Cardiac fibroblast (primary cell): ENCODE measurements at regions not wholly inside any gene's neighbourhood (a gene's known extent, or its start where the extent isn't known, plus 50 kb on each side); places are given as distances from the start of the nearest gene placed in this dataset.

Experiments
- DNase-seq, 2 donors: peaks; one replicate each; pipeline versions ENCODE4 v3.0.0 to v3.0.0-alpha.2; 2010; ENCODE audit warnings: low read depth in 2 of 2
- H3K4me3 ChIP-seq, 2 donors: replicated peaks in 1 of 2; 1 replicate in 1 of 2; 2 replicates in 1 of 2; pipeline ENCODE4 v1.5.1; 2011; ENCODE audit warnings: low read depth in 2 of 2, low read length in 2 of 2, mild to moderate bottlenecking in 2 of 2, moderate library complexity in 1 of 2
- TF ChIP-seq, protein P1 (sequence below): IDR thresholded peaks from one replicate; pipeline ENCODE4 v1.5.1; 2011; ENCODE audit warnings: low read depth, mild to moderate bottlenecking, low read length, inconsistent platforms

DNA sequence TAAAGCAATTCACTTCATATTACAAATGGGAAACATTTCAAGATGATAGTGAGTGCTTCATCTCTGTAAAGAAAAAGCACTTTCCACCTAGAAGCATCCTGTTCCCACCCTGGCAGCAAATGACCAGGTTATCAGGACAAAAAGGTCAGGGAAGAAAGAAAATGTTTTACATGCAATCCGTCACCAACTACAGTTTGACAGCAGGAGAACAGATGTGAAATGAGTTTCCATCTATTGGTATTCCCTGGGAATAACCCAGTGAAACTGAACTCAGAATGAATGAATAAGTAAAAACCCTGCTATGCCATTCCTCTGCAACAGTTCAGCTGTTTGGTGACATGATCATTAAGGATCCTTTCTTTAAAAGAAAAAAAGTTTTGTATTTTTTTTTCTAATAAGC lies 67.6 kb downstream of the HTR1A start:
- no peak for DNase-seq

DNA sequence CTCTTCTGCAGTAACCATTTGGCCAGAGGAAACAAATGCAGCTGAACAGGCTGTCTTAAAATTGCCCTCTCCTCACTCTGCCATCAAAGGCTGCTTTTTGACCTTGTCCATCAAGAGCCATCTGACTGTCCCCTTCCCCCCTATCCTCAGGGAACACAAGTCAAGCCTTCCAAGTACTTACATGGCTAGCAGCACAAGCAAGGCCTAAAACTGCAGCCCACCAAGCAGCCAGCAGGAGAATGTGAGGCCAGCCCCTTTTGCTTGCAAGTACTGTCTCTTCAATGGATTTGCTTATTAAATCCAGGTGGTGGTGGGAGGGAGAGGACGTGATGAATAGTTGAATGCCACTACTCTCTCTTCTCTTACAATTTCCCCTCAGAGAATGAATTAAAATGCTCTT lies 83.5 kb downstream of the HTR1A start:
- TF ChIP-seq, protein P1, sequence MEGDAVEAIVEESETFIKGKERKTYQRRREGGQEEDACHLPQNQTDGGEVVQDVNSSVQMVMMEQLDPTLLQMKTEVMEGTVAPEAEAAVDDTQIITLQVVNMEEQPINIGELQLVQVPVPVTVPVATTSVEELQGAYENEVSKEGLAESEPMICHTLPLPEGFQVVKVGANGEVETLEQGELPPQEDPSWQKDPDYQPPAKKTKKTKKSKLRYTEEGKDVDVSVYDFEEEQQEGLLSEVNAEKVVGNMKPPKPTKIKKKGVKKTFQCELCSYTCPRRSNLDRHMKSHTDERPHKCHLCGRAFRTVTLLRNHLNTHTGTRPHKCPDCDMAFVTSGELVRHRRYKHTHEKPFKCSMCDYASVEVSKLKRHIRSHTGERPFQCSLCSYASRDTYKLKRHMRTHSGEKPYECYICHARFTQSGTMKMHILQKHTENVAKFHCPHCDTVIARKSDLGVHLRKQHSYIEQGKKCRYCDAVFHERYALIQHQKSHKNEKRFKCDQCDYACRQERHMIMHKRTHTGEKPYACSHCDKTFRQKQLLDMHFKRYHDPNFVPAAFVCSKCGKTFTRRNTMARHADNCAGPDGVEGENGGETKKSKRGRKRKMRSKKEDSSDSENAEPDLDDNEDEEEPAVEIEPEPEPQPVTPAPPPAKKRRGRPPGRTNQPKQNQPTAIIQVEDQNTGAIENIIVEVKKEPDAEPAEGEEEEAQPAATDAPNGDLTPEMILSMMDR, result no peak
- H3K4me3 ChIP-seq, result no peak overlapping the region
- no peak for DNase-seq

More for the DNA sequence above, 67.6 kb downstream of the HTR1A start:
- TF ChIP-seq, protein P1, result no peak
- H3K4me3 ChIP-seq, result no peak overlapping the region

DNA sequence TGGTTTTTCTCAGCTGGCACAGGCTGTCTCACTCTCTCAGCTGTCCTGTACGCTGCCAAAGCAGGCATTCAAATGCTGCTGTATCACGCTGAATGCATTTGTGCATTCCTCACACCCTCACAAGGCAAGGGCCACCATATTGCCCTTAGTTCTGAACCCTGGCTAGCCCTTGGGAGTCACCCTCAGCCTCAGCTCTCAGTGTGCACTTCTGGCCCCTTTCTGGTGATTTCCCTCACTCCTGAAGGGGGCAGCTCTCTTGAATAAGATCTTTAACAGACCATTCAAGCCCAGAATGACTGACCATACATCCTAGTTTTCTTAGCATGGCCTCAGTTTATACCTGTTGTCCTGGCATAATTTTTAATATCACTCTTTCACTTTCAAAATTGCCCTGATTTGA lies 84.3 kb downstream of the HTR1A start:
- DNase-seq, result no peak
- H3K4me3 ChIP-seq, result no peak overlapping the region
- TF ChIP-seq, protein P1, result no peak

DNA sequence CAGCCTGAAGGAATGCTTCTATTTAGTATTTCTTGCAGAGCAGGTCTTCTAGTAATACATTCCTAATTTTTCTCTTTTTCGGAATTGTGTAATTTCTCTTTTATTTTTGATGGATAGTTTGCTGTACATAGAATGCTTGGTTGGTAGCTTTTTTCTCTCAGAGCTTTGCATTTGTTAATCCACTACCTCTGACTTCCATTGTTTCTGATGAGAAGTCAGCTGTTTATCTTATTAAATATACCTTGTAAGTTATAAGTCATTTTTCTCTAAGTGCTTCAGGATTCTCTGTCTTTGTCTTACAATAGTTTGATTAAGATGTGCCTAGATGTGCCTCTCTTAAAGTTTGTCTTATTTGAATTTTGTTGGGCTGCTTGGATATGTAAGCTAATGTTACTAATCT lies 101.9 kb downstream of the HTR1A start:
- TF ChIP-seq, protein P1, result no peak
- H3K4me3 ChIP-seq, result no peak overlapping the region
- no peak for DNase-seq

DNA sequence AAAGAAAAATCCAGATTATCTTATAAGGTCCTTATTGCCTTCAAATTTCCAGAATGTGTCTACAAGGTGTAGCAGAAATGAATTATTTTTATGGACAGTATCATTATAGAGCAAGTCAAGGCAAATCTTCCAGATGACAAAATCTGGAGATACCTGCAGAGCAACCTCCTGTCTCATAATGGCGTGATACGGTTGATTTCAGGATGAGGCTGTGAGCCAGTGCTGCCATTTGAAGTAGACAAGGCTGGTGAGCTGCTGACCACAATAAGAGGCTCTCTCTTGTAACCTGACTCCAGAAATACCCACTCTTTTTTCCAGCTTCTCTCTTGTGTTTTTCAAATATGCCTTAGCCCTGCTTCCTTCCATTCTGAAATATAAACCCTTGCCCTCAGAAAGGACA lies 108.2 kb downstream of the HTR1A start:
- H3K4me3 ChIP-seq, result no peak overlapping the region
- DNase-seq, result no peak
- TF ChIP-seq, protein P1, result no peak

DNA sequence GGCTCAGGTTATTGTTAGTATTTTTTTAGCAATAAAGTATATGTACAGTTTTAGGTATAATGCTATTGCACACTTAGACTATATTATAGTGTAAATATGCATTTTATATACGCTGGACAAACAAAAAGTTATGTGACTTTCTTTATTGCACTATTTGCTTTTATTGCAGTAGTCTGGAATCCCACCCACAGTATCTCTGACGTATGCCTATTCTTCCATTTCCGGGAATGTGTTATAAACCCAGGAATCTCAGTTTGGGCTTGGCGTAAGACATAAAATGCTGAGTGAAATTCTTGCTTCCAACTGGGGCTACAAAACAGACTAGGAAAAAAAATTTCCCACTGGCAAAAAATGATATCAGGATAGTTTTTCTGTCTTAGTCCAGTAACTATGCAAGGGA lies 119.1 kb downstream of the HTR1A start:
- H3K4me3 ChIP-seq, result no peak overlapping the region
- no peak for DNase-seq
- TF ChIP-seq, protein P1, result no peak

DNA sequence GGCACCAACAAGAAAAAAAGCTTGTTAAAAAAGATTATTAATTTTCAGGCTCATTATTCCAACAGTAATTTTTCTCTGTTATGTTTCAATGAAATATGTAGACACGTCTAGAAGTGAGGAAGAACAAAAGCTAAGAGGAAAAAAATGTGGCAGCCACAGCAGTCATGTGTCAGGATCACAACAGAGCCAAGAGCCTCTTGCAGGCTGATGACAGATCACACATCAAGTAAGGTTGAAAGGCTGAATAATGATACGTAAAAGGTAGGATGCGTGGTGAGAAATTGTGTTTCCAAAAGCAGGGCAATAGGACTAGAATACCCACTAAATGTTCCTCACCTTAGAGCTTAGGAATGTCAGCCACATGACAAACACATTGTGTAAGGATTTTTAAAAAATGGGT lies 124.8 kb downstream of the HTR1A start:
- DNase-seq, result no peak
- H3K4me3 ChIP-seq, result no peak overlapping the region
- TF ChIP-seq, protein P1, result no peak
